Keratinocyte (primary cell): ENCODE measurements at regions not wholly inside any gene's neighbourhood (a gene's known extent, or its start where the extent isn't known, plus 50 kb on each side); places are given as distances from the start of the nearest gene placed in this dataset.

ENCODE experiments used
- DNase-seq: peaks from one replicate; pipeline ENCODE4 v3.0.0-alpha.2; 2011; ENCODE audit warnings: low read depth, missing footprints, low spot score
- FAIRE-seq: peaks from 2 replicates; lab custom pipeline; 2011; peaks lifted over from hg19 to GRCh38; lab: Jason Lieb, UNC
- H2AFZ ChIP-seq: 2 replicates; pipeline ENCODE4 v1.6.0; 2012; ENCODE audit warnings: low read length, control low read depth, inconsistent platforms; ENCODE audit not compliant: control insufficient read depth
- H3K27ac ChIP-seq: 2 replicates; pipeline ENCODE4 v1.5.1; 2011; ENCODE audit warnings: low read length; ENCODE audit not compliant: control insufficient read depth, insufficient read depth
- H3K27me3 ChIP-seq: 3 replicates; pipeline ENCODE4 v1.6.0; 2011; ENCODE audit warnings: low read length; ENCODE audit not compliant: control insufficient read depth, insufficient read depth; ENCODE audit errors: extremely low read depth
- H3K36me3 ChIP-seq, 2 experiments: 2 replicates in 1 of 2; 3 replicates in 1 of 2; pipeline ENCODE4 v1.5.1; 2011; ENCODE audit warnings: low read length in 2 of 2, mild to moderate bottlenecking in 1 of 2; ENCODE audit not compliant: control insufficient read depth in 2 of 2, insufficient read depth in 2 of 2; ENCODE audit errors: extremely low read depth in 1 of 2
- H3K4me1 ChIP-seq: 3 replicates; pipeline ENCODE4 v1.5.1; 2011; ENCODE audit warnings: low read length; ENCODE audit not compliant: control insufficient read depth, insufficient read depth; ENCODE audit errors: extremely low read depth
- H3K4me2 ChIP-seq: 3 replicates; pipeline ENCODE4 v1.6.0; 2011; ENCODE audit warnings: low read depth, low read length; ENCODE audit not compliant: control insufficient read depth, insufficient read depth; ENCODE audit errors: extremely low read depth
- H3K4me3 ChIP-seq, 3 experiments: fragments of 200-600 bp in 1 of 3; sonication (generic) in 1 of 3; 2 replicates in 2 of 3; 3 replicates in 1 of 3; pipeline ENCODE4 v1.5.1; 2011 to 2016; ENCODE audit warnings: low read length in 3 of 3, mild to moderate bottlenecking in 3 of 3, control low read depth in 2 of 3, inconsistent platforms in 1 of 3, low read depth in 1 of 3, mixed read lengths in 1 of 3, mixed run types in 1 of 3, moderate library complexity in 1 of 3; ENCODE audit not compliant: control insufficient read depth in 2 of 3, insufficient read depth in 2 of 3; ENCODE audit errors: extremely low read depth in 1 of 3
- H3K79me2 ChIP-seq: 2 replicates; pipeline ENCODE4 v1.6.0; 2012; ENCODE audit warnings: low read length; ENCODE audit not compliant: control insufficient read depth, insufficient read depth
- H3K9ac ChIP-seq: 3 replicates; pipeline ENCODE4 v1.6.0; 2011; ENCODE audit warnings: low read length; ENCODE audit not compliant: control insufficient read depth, insufficient read depth; ENCODE audit errors: extremely low read depth
- H3K9me1 ChIP-seq: 3 replicates; pipeline ENCODE4 v1.6.0; 2011; ENCODE audit warnings: low read length; ENCODE audit not compliant: control insufficient read depth, insufficient read depth; ENCODE audit errors: extremely low read depth
- H3K9me3 ChIP-seq: 2 replicates; pipeline ENCODE4 v1.5.1; 2012; ENCODE audit warnings: low read depth, low read length; ENCODE audit not compliant: control insufficient read depth
- H4K20me1 ChIP-seq: 3 replicates; pipeline ENCODE4 v1.6.0; 2011; ENCODE audit warnings: low read length; ENCODE audit not compliant: control insufficient read depth, insufficient read depth; ENCODE audit errors: extremely low read depth
- EZH2 ChIP-seq: IDR thresholded peaks from one replicate; pipeline ENCODE4 v1.6.1; 2012; ENCODE audit warnings: inconsistent platforms, mild to moderate bottlenecking, low read length, moderate library complexity
- dilution Hi-C: fragments of 300-500 bp; cut with MboI; formaldehyde crosslinking; loops from one replicate; pipeline ENCODE4 v1.7.0; 2020; ENCODE audit warnings: low sequenced_read_pairs; ENCODE audit not compliant: extremely low pct_ligation_motif_present
- TF ChIP-seq, protein P1 (sequence below), 3 experiments: IDR thresholded peaks in 1 of 3; conservative IDR thresholded peaks in 1 of 3; optimal IDR thresholded peaks in 1 of 3; 2 replicates in 2 of 3; 3 replicates in 1 of 3; pipeline versions ENCODE3 to v1.5.1; 2011; ENCODE audit warnings: low read length in 3 of 3, mild to moderate bottlenecking in 3 of 3, moderate library complexity in 2 of 3, control low read depth in 1 of 3, inconsistent platforms in 1 of 3; ENCODE audit not compliant: insufficient read depth in 2 of 3; ENCODE audit errors: extremely low read depth in 1 of 3

DNA sequence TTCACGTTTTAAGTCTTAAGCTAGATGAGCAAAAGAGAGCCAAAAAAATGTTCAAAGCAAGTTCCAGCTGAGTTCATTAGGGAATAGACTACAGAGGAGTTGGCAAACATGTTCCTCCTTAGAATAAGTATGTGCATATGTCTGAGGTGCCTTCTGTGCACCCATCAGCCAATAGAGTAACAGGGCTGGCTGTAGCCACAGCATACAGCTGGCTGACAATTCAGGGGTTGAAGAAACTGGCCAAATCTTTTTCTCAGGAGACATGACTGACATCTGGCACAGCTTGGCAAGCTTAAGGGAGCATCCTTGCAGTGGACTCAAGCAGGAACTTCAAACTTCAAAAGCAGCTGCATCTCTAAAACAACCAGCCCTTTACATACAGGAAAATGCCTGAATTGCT is 414.8 kb upstream of the PCDH20 start:
- Histone ChIP-seq H3K9me3 (no peaks in the 10 kb centered on the region), H2AFZ (no peak overlapping the region), H3K27ac (no peak overlapping the region), H3K79me2 (no peaks in the 10 kb centered on the region), H3K4me1 (no peaks in the 10 kb centered on the region), H3K36me3 (no peaks in the 10 kb centered on the region), H4K20me1 (no peaks in the 10 kb centered on the region), H3K27me3 (no peaks in the 10 kb centered on the region), H3K9ac (no peak overlapping the region), H3K9me1 (no peaks in the 10 kb centered on the region), H3K4me2 (no peak overlapping the region), H3K4me3 (no peak overlapping the region)
- dilution Hi-C loops, result no loop called here
- FAIRE-seq, result no peak
- no peak for TF ChIP-seq EZH2
- TF ChIP-seq, protein P1, sequence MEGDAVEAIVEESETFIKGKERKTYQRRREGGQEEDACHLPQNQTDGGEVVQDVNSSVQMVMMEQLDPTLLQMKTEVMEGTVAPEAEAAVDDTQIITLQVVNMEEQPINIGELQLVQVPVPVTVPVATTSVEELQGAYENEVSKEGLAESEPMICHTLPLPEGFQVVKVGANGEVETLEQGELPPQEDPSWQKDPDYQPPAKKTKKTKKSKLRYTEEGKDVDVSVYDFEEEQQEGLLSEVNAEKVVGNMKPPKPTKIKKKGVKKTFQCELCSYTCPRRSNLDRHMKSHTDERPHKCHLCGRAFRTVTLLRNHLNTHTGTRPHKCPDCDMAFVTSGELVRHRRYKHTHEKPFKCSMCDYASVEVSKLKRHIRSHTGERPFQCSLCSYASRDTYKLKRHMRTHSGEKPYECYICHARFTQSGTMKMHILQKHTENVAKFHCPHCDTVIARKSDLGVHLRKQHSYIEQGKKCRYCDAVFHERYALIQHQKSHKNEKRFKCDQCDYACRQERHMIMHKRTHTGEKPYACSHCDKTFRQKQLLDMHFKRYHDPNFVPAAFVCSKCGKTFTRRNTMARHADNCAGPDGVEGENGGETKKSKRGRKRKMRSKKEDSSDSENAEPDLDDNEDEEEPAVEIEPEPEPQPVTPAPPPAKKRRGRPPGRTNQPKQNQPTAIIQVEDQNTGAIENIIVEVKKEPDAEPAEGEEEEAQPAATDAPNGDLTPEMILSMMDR (optimal IDR thresholded peaks at IDR 0.05 in 1 of 3, IDR thresholded peaks at IDR 0.05 in 1 of 3, conservative IDR thresholded peaks at IDR 0.05 in 1 of 3; ENCODE audit: extremely low read depth in 1 of 3, insufficient read depth in 2 of 3, low read length in 3 of 3), result no peak
- DNase-seq, result no peak

DNA sequence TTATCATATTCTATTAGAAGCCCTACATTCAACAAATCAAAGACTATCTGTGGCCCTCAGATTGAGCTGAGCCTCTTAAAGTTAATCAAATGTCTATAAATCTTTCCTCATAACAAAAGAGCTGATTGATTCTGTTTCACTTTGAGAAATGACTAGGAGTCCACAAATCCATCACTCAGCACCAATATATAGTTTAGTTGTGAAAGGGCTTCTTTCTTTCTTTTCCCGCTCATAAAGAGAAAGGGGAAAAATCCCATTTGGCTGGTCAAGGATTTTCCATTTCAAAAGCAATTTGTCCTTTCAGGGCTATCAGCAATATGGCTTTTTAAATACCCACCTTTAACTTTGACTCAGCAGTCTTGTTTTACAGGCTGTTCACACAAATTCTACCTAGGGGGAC is 408.5 kb upstream of the PCDH20 start:
- no peak overlapping the region for H2AFZ ChIP-seq
- no peaks in the 10 kb centered on the region for H3K9me3 ChIP-seq
- dilution Hi-C loops, result no loop called here
- no peaks in the 10 kb centered on the region for H3K9me1 ChIP-seq
- no peak for DNase-seq
- TF ChIP-seq EZH2, result no peak
- TF ChIP-seq, protein P1 (optimal IDR thresholded peaks at IDR 0.05 in 1 of 3, IDR thresholded peaks at IDR 0.05 in 1 of 3, conservative IDR thresholded peaks at IDR 0.05 in 1 of 3; ENCODE audit: extremely low read depth in 1 of 3, insufficient read depth in 2 of 3, low read length in 3 of 3), result no peak
- no peaks in the 10 kb centered on the region for H3K79me2 ChIP-seq
- H3K36me3 ChIP-seq, result no peaks in the 10 kb centered on the region
- H3K9ac ChIP-seq, result no peak overlapping the region
- no peaks in the 10 kb centered on the region for H3K27me3 ChIP-seq
- H3K27ac ChIP-seq, result no peak overlapping the region
- no peak for FAIRE-seq
- no peaks in the 10 kb centered on the region for H4K20me1 ChIP-seq
- H3K4me2 ChIP-seq, result no peak overlapping the region
- H3K4me3 ChIP-seq, result no peak overlapping the region
- no peaks in the 10 kb centered on the region for H3K4me1 ChIP-seq
